ENCODE measurements at regions not wholly inside any gene's neighbourhood (a gene's known extent, or its start where the extent isn't known, plus 50 kb on each side); places are given as distances from the start of the nearest gene placed in this dataset.

GRCh38 chr13:26909477-26909876 lies 148.9 kb upstream of the GPR12 start:
- Mint-ChIP-seq H3K27me3 (ENCODE audit: unreplicated experiment) (peaks cover 39% of the 10 kb centered on the region), H3K36me3 (ENCODE audit: insufficient read depth, unreplicated experiment) (no peaks in the 10 kb centered on the region), H3K4me3 (ENCODE audit: low read depth, unreplicated experiment) (no peak overlapping the region), H3K9me3 (ENCODE audit: low read depth, unreplicated experiment) (no peaks in the 10 kb centered on the region), H3K27ac (ENCODE audit: unreplicated experiment) (no peak overlapping the region), H3K4me1 (ENCODE audit: low read depth, unreplicated experiment) (no peaks in the 10 kb centered on the region)
- TF ChIP-seq CTCF (IDR thresholded peaks at IDR 0.05; ENCODE audit: unreplicated experiment) = no peak
- no TSS peak for BruUV-seq (replicated peaks)
- CTCF ChIA-PET = no interaction called here
- no peak for DNase-seq
- intact Hi-C loops (cut with micrococcal nuclease; ENCODE audit: unreplicated experiment) = no loop called here

GRCh38 chr13:26908126-26908525 lies 147.5 kb upstream of the GPR12 start:
- Mint-ChIP-seq H3K4me3 (ENCODE audit: low read depth, unreplicated experiment) (no peak overlapping the region), H3K9me3 (ENCODE audit: low read depth, unreplicated experiment) (peaks cover 4% of the 10 kb centered on the region), H3K4me1 (ENCODE audit: low read depth, unreplicated experiment) (peaks cover 11% of the 10 kb centered on the region), H3K27me3 (ENCODE audit: unreplicated experiment) (peaks cover 39% of the 10 kb centered on the region), H3K27ac (ENCODE audit: unreplicated experiment) (no peak overlapping the region), H3K36me3 (ENCODE audit: insufficient read depth, unreplicated experiment) (no peaks in the 10 kb centered on the region)
- DNase-seq = no peak
- CTCF ChIA-PET = no interaction called here
- intact Hi-C loops (cut with micrococcal nuclease; ENCODE audit: unreplicated experiment) = no loop called here
- BruUV-seq (replicated peaks) = no TSS peak
- TF ChIP-seq CTCF (IDR thresholded peaks at IDR 0.05; ENCODE audit: unreplicated experiment) = no peak

- Mint-ChIP-seq H3K9me3 (ENCODE audit: low read depth, unreplicated experiment) (peaks cover 4% of the 10 kb centered on the region), H3K4me1 (ENCODE audit: low read depth, unreplicated experiment) (peaks cover 18% of the 10 kb centered on the region), H3K27ac (ENCODE audit: unreplicated experiment) (no peak overlapping the region), H3K4me3 (ENCODE audit: low read depth, unreplicated experiment) (no peak overlapping the region), H3K27me3 (ENCODE audit: unreplicated experiment) (peaks cover 45% of the 10 kb centered on the region), H3K36me3 (ENCODE audit: insufficient read depth, unreplicated experiment) (no peaks in the 10 kb centered on the region)
- no peak for TF ChIP-seq CTCF (IDR thresholded peaks at IDR 0.05; ENCODE audit: unreplicated experiment)
- CTCF ChIA-PET = no interaction called here
- intact Hi-C loops (cut with micrococcal nuclease; ENCODE audit: unreplicated experiment) = no loop called here
- no peak for DNase-seq
- no TSS peak for BruUV-seq (replicated peaks)
Measured at GRCh38 chr13:26899202-26899601, 138.6 kb upstream of the GPR12 start.

- no peaks in the 10 kb centered on the region for H3K9me3 Mint-ChIP-seq (ENCODE audit: low read depth, unreplicated experiment)
- CTCF ChIA-PET = no interaction called here
- peaks cover 45% of the 10 kb centered on the region for H3K27me3 Mint-ChIP-seq (ENCODE audit: unreplicated experiment)
- no peak for DNase-seq
- intact Hi-C loops (cut with micrococcal nuclease; ENCODE audit: unreplicated experiment) = no loop called here
- no TSS peak for BruUV-seq (replicated peaks)
- no peak overlapping the region for H3K27ac Mint-ChIP-seq (ENCODE audit: unreplicated experiment)
- no peak overlapping the region for H3K4me3 Mint-ChIP-seq (ENCODE audit: low read depth, unreplicated experiment)
- H3K36me3 Mint-ChIP-seq (ENCODE audit: insufficient read depth, unreplicated experiment) = no peaks in the 10 kb centered on the region
- peaks cover 6% of the 10 kb centered on the region for H3K4me1 Mint-ChIP-seq (ENCODE audit: low read depth, unreplicated experiment)
- no peak for TF ChIP-seq CTCF (IDR thresholded peaks at IDR 0.05; ENCODE audit: unreplicated experiment)
Measured at GRCh38 chr13:26897706-26898550, 137.3 kb upstream of the GPR12 start.

All from Calu3 (cell line).